Mucosa of descending colon (tissue), 3 donors: ENCODE measurements at regions not wholly inside any gene's neighbourhood (a gene's known extent, or its start where the extent isn't known, plus 50 kb on each side); places are given as distances from the start of the nearest gene placed in this dataset.

ENCODE experiments used
- ATAC-seq: fragments of 200-7000 bp; cut with Tn5 transposase; one replicate; pipeline ENCODE4 v1.9.1; 2020; ENCODE audit warnings: mild to moderate bottlenecking, moderate library complexity
- DNase-seq, 3 donors: peaks; one replicate each; pipeline ENCODE4 v3.0.0-alpha.2; 2020
- H3K36me3 ChIP-seq: fragments of 200-600 bp; one replicate; pipeline ENCODE4 v1.8.0; 2021; ENCODE audit warnings: low read depth, mild to moderate bottlenecking
- H3K4me1 ChIP-seq: fragments of 200-600 bp; one replicate; pipeline ENCODE4 v1.8.0; 2021; ENCODE audit warnings: low read depth, mild to moderate bottlenecking
- H3K4me3 ChIP-seq: fragments of 200-600 bp; one replicate; pipeline ENCODE4 v1.8.0; 2021; ENCODE audit warnings: mild to moderate bottlenecking
- H3K9me3 ChIP-seq: fragments of 200-600 bp; one replicate; pipeline ENCODE4 v1.8.0; 2021; ENCODE audit warnings: mild to moderate bottlenecking
- CTCF ChIP-seq: fragments of 200-600 bp; IDR thresholded peaks from one replicate; pipeline ENCODE4 v1.8.0; 2022; ENCODE audit warnings: antibody characterized with exemption, mild to moderate bottlenecking
- intact Hi-C, 2 donors: fragments of 100-400 bp; cut with DNase I in 1 of 2; cut with micrococcal nuclease in 1 of 2; formaldehyde crosslinking; loops; one replicate each; pipeline versions ENCODE4 v1.11.0 to v1.11.1; 2022; cut with DNase I, micrococcal nuclease
- donor health status: DM: no; HTN: no; CAD: no; lungs with moderate emphysema.
- donor health status: DM: no; HTN: no; CAD: no.
- donor health status: DM: no; HTN: yes; CAD: no.

- intact Hi-C loops, result no loop called here
- H3K9me3 ChIP-seq, result peaks cover 9% of the 10 kb centered on the region
Measured at GRCh38 chr15:38153781-38154180, 98.9 kb upstream of the SPRED1 start.

GRCh38 chr15:38154255-38154654 lies 98.4 kb upstream of the SPRED1 start:
- ATAC-seq, result no peak
- no peak for TF ChIP-seq CTCF

More at GRCh38 chr15:38153781-38154180, 98.9 kb upstream of the SPRED1 start:
- no peaks in the 10 kb centered on the region for H3K4me1 ChIP-seq
- no peak overlapping the region for H3K4me3 ChIP-seq
- no peak for TF ChIP-seq CTCF
- DNase-seq, result no peak
- H3K36me3 ChIP-seq, result no peaks in the 10 kb centered on the region
- no peak for ATAC-seq

GRCh38 chr15:38154837-38155236 lies 97.8 kb upstream of the SPRED1 start:
- TF ChIP-seq CTCF, result no peak
- DNase-seq (no peak), ATAC-seq (peak; percentile 84)
- H3K4me3 ChIP-seq, result no peak overlapping the region
- H3K4me1 ChIP-seq, result no peaks in the 10 kb centered on the region
- intact Hi-C loops, result no loop called here
- no peaks in the 10 kb centered on the region for H3K36me3 ChIP-seq
- H3K9me3 ChIP-seq, result peaks cover 9% of the 10 kb centered on the region

More at GRCh38 chr15:38154255-38154654, 98.4 kb upstream of the SPRED1 start:
- DNase-seq, result no peak
- no peaks in the 10 kb centered on the region for H3K4me1 ChIP-seq
- no peaks in the 10 kb centered on the region for H3K36me3 ChIP-seq
- no peak overlapping the region for H3K4me3 ChIP-seq
- peaks cover 9% of the 10 kb centered on the region for H3K9me3 ChIP-seq
- intact Hi-C loops, result no loop called here

- H3K9me3 ChIP-seq, result no peaks in the 10 kb centered on the region
- peak; percentile 92 for ATAC-seq
- no peak overlapping the region for H3K4me3 ChIP-seq
- peak in 1 of 3 donors; percentile 23 for DNase-seq
- intact Hi-C loops, result no loop called here
- no peaks in the 10 kb centered on the region for H3K36me3 ChIP-seq
- peaks cover 5% of the 10 kb centered on the region for H3K4me1 ChIP-seq
- TF ChIP-seq CTCF, result no peak
Measured at GRCh38 chr15:38163658-38164057, 89.0 kb upstream of the SPRED1 start.

GRCh38 chr15:38164061-38164460 lies 88.6 kb upstream of the SPRED1 start:
- Histone ChIP-seq H3K4me1 (peaks cover 5% of the 10 kb centered on the region), H3K9me3 (no peaks in the 10 kb centered on the region), H3K4me3 (no peak overlapping the region), H3K36me3 (no peaks in the 10 kb centered on the region)
- no peak for DNase-seq
- peak; percentile 24 for ATAC-seq
- no peak for TF ChIP-seq CTCF
- intact Hi-C loops, result no loop called here

- DNase-seq (peak in 1 of 3 donors; percentile 13), ATAC-seq (peak; percentile 89)
- intact Hi-C loops, result no loop called here
- Histone ChIP-seq H3K36me3 (no peaks in the 10 kb centered on the region), H3K4me3 (no peak overlapping the region), H3K4me1 (peaks cover 5% of the 10 kb centered on the region), H3K9me3 (no peaks in the 10 kb centered on the region)
- TF ChIP-seq CTCF, result no peak
Measured at GRCh38 chr15:38164507-38164906, 88.1 kb upstream of the SPRED1 start.
